Fibroblast of mammary gland (primary cell): ENCODE measurements at regions not wholly inside any gene's neighbourhood (a gene's known extent, or its start where the extent isn't known, plus 50 kb on each side); places are given as distances from the start of the nearest gene placed in this dataset.

Source experiments
- DNase-seq: peaks from one replicate; pipeline ENCODE4 v3.0.0-alpha.2; 2010; ENCODE audit warnings: low read depth
- H3K4me3 ChIP-seq: 2 replicates; pipeline ENCODE4 v1.5.1; 2011; ENCODE audit warnings: low read depth, mild to moderate bottlenecking, low read length, moderate library complexity; ENCODE audit not compliant: control insufficient read depth
- CTCF ChIP-seq: conservative IDR thresholded peaks from 2 replicates; pipeline ENCODE4 v1.5.1; 2011; ENCODE audit warnings: low read depth, low read length, inconsistent platforms; ENCODE audit not compliant: control insufficient read depth, insufficient read depth

GRCh38 chr5:86748538-86749105, 130.9 kb downstream of the COX7C start:
- no peak overlapping the region for H3K4me3 ChIP-seq
- no peak for DNase-seq
- TF ChIP-seq CTCF, result no peak

- DNase-seq, result no peak
- TF ChIP-seq CTCF, result no peak
These were observed 132.1 kb downstream of the COX7C start for GRCh38 chr5:86749841-86750240.

GRCh38 chr5:86756839-86757238, 139.1 kb downstream of the COX7C start:
- DNase-seq, result no peak
- no peak overlapping the region for H3K4me3 ChIP-seq
- no peak for TF ChIP-seq CTCF

More at GRCh38 chr5:86749841-86750240, 132.1 kb downstream of the COX7C start:
- no peak overlapping the region for H3K4me3 ChIP-seq

GRCh38 chr5:86757824-86758223, 140.1 kb downstream of the COX7C start:
- no peak overlapping the region for H3K4me3 ChIP-seq
- no peak for DNase-seq
- no peak for TF ChIP-seq CTCF

- DNase-seq, result no peak
- no peak for TF ChIP-seq CTCF
- no peak overlapping the region for H3K4me3 ChIP-seq
These were observed 142.9 kb downstream of the COX7C start for GRCh38 chr5:86760661-86761060.

- no peak for TF ChIP-seq CTCF
- no peak for DNase-seq
- H3K4me3 ChIP-seq, result no peak overlapping the region
These were observed 146.2 kb downstream of the COX7C start for GRCh38 chr5:86763929-86764328.
